ENCODE measurements at regions not wholly inside any gene's neighbourhood (a gene's known extent, or its start where the extent isn't known, plus 50 kb on each side); places are given as distances from the start of the nearest gene placed in this dataset.

- no peak for TF ChIP-seq REST (IDR thresholded peaks at IDR 0.05; ENCODE audit: insufficient read depth in 1 of 2, low read depth in 2 of 2, low read length in 1 of 2)
- no peak for TF ChIP-seq CTCF (IDR thresholded peaks at IDR 0.05)
- TF ChIP-seq POLR2AphosphoS5 (IDR thresholded peaks at IDR 0.05; ENCODE audit: low read depth, low read length) = no peak
- TF ChIP-seq SIN3A (IDR thresholded peaks at IDR 0.05; ENCODE audit: borderline replicate concordance, insufficient read depth, low read depth, low read length) = no peak
- TF ChIP-seq TCF7L2 (IDR thresholded peaks at IDR 0.05; ENCODE audit: low read depth, low read length) = no peak
Observed at GRCh38 chr15:69524814-69525213, 72.2 kb downstream of the RPLP1 start.
